ENCODE measurements at regions not wholly inside any gene's neighbourhood (a gene's known extent, or its start where the extent isn't known, plus 50 kb on each side); places are given as distances from the start of the nearest gene placed in this dataset.

GRCh38 chr2:467892-468647 is 180.2 kb upstream of the ALKAL2 start:
- Histone ChIP-seq H3K4me3 (ENCODE audit: low read length in 2 of 2) (peak overlapping the region in 1 of 2 donors; percentile 10), H3K4me1 (ENCODE audit: control insufficient read depth in 2 of 2, insufficient read depth in 2 of 2, low read length in 2 of 2) (peaks cover 0 to 3% of the 10 kb centered on the region in 2 donors), H3K27me3 (ENCODE audit: control insufficient read depth in 2 of 2, insufficient read depth in 2 of 2, low read length in 2 of 2) (peaks cover 14% of the 10 kb centered on the region in 2 donors), H3K9me3 (ENCODE audit: control insufficient read depth in 2 of 2, low read length in 2 of 2) (no peaks in the 10 kb centered on the region), H3K36me3 (ENCODE audit: control insufficient read depth in 2 of 2, insufficient read depth in 2 of 2, low read length in 2 of 2) (no peaks in the 10 kb centered on the region), H3K27ac (ENCODE audit: low read depth in 2 of 2, low read length in 2 of 2) (no peak overlapping the region), H3K9ac (ENCODE audit: low read depth in 1 of 2, low read length in 2 of 2) (no peak overlapping the region)

GRCh38 chr2:467543-467891 is 179.6 kb upstream of the ALKAL2 start:
- H3K4me3 ChIP-seq (ENCODE audit: low read length in 2 of 2) = no peak overlapping the region
- H3K27ac ChIP-seq (ENCODE audit: low read depth in 2 of 2, low read length in 2 of 2) = no peak overlapping the region
- no peak overlapping the region for H3K9ac ChIP-seq (ENCODE audit: low read depth in 1 of 2, low read length in 2 of 2)
- H3K27me3 ChIP-seq (ENCODE audit: control insufficient read depth in 2 of 2, insufficient read depth in 2 of 2, low read length in 2 of 2) = peaks cover 14% of the 10 kb centered on the region in 2 donors
- no peaks in the 10 kb centered on the region for H3K36me3 ChIP-seq (ENCODE audit: control insufficient read depth in 2 of 2, insufficient read depth in 2 of 2, low read length in 2 of 2)
- no peaks in the 10 kb centered on the region for H3K9me3 ChIP-seq (ENCODE audit: control insufficient read depth in 2 of 2, low read length in 2 of 2)
- H3K4me1 ChIP-seq (ENCODE audit: control insufficient read depth in 2 of 2, insufficient read depth in 2 of 2, low read length in 2 of 2) = peaks cover 0 to 3% of the 10 kb centered on the region in 2 donors

GRCh38 chr2:467101-467500 is 179.2 kb upstream of the ALKAL2 start:
- Histone ChIP-seq H3K36me3 (ENCODE audit: control insufficient read depth in 2 of 2, insufficient read depth in 2 of 2, low read length in 2 of 2) (no peaks in the 10 kb centered on the region), H3K9ac (ENCODE audit: low read depth in 1 of 2, low read length in 2 of 2) (no peak overlapping the region), H3K9me3 (ENCODE audit: control insufficient read depth in 2 of 2, low read length in 2 of 2) (no peaks in the 10 kb centered on the region), H3K4me1 (ENCODE audit: control insufficient read depth in 2 of 2, insufficient read depth in 2 of 2, low read length in 2 of 2) (peaks cover 0 to 3% of the 10 kb centered on the region in 2 donors), H3K27me3 (ENCODE audit: control insufficient read depth in 2 of 2, insufficient read depth in 2 of 2, low read length in 2 of 2) (peaks cover 14% of the 10 kb centered on the region in 2 donors), H3K4me3 (ENCODE audit: low read length in 2 of 2) (no peak overlapping the region), H3K27ac (ENCODE audit: low read depth in 2 of 2, low read length in 2 of 2) (no peak overlapping the region)

DNA sequence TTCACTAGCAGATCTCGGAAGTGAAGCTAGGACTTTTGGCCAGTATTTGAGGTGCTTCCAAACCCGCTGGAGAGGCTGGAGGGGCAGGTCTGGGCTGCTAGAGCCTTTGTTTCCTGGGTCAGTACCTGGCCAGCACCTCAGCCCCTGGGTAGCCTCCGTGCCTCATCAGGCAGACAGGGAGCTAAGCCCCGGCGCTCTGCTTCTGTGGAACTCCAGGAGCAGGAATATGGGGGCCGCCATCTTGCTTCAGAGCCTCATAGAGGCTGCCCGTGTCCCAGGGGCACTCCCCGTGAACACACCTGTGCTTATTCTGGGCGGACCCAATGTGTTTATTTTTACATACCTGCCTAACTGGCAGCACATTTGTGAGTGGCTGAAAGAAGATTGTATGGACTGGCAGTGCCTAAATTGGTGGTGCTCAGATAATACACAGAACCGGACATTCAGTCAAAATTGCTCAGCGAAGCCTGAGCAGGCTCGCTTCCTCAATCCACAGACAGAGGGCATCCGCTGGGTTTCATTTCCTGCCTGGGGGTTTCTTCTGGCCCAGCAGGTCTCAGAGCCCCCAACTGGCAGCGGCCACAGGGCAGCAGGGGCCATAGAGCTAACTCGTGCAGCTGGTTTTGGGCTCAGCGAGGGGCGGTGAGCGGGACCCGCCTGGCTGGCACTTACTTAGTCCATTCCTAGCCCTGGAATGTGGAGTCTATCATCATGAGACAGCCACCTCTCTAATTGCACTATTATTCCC is 176.8 kb upstream of the ALKAL2 start:
- H3K36me3 ChIP-seq (ENCODE audit: control insufficient read depth in 2 of 2, insufficient read depth in 2 of 2, low read length in 2 of 2) = no peaks in the 10 kb centered on the region
- no peak overlapping the region for H3K4me3 ChIP-seq (ENCODE audit: low read length in 2 of 2)
- H3K4me1 ChIP-seq (ENCODE audit: control insufficient read depth in 2 of 2, insufficient read depth in 2 of 2, low read length in 2 of 2) = peaks cover 0 to 3% of the 10 kb centered on the region in 2 donors
- peaks cover 7 to 14% of the 10 kb centered on the region in 2 donors for H3K27me3 ChIP-seq (ENCODE audit: control insufficient read depth in 2 of 2, insufficient read depth in 2 of 2, low read length in 2 of 2)
- no peak overlapping the region for H3K9ac ChIP-seq (ENCODE audit: low read depth in 1 of 2, low read length in 2 of 2)
- no peaks in the 10 kb centered on the region for H3K9me3 ChIP-seq (ENCODE audit: control insufficient read depth in 2 of 2, low read length in 2 of 2)
- no peak overlapping the region for H3K27ac ChIP-seq (ENCODE audit: low read depth in 2 of 2, low read length in 2 of 2)

DNA sequence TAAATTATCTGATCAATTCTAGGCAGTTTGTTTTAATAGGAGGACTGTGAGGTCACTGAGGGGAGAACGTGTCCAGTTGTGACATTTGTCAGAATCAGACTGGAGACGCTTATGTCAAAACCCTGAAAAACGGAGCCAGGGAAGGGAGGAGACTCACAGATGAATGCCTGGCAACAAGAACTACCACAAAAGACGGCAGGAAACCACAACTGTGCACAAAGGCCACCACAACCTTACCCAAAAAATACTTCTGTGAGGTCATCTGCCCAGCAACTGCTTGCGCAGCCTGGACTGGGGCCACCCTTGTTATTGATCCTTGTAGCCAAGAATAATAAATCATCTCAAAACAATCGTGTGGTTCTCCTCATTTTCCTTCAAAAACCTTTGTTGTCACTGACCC is 173.0 kb upstream of the ALKAL2 start:
- Histone ChIP-seq H3K4me3 (ENCODE audit: low read length in 2 of 2) (no peak overlapping the region), H3K4me1 (ENCODE audit: control insufficient read depth in 2 of 2, insufficient read depth in 2 of 2, low read length in 2 of 2) (no peaks in the 10 kb centered on the region), H3K36me3 (ENCODE audit: control insufficient read depth in 2 of 2, insufficient read depth in 2 of 2, low read length in 2 of 2) (no peaks in the 10 kb centered on the region), H3K9ac (ENCODE audit: low read depth in 1 of 2, low read length in 2 of 2) (no peak overlapping the region), H3K27me3 (ENCODE audit: control insufficient read depth in 2 of 2, insufficient read depth in 2 of 2, low read length in 2 of 2) (no peaks in the 10 kb centered on the region), H3K9me3 (ENCODE audit: control insufficient read depth in 2 of 2, low read length in 2 of 2) (no peaks in the 10 kb centered on the region), H3K27ac (ENCODE audit: low read depth in 2 of 2, low read length in 2 of 2) (no peak overlapping the region)

- Histone ChIP-seq H3K4me1 (ENCODE audit: control insufficient read depth in 2 of 2, insufficient read depth in 2 of 2, low read length in 2 of 2) (no peaks in the 10 kb centered on the region), H3K9me3 (ENCODE audit: control insufficient read depth in 2 of 2, low read length in 2 of 2) (no peaks in the 10 kb centered on the region), H3K27me3 (ENCODE audit: control insufficient read depth in 2 of 2, insufficient read depth in 2 of 2, low read length in 2 of 2) (no peaks in the 10 kb centered on the region), H3K4me3 (ENCODE audit: low read length in 2 of 2) (no peak overlapping the region), H3K36me3 (ENCODE audit: control insufficient read depth in 2 of 2, insufficient read depth in 2 of 2, low read length in 2 of 2) (no peaks in the 10 kb centered on the region), H3K9ac (ENCODE audit: low read depth in 1 of 2, low read length in 2 of 2) (no peak overlapping the region), H3K27ac (ENCODE audit: low read depth in 2 of 2, low read length in 2 of 2) (no peak overlapping the region)
Measured at GRCh38 chr2:459931-460330, 172.0 kb upstream of the ALKAL2 start.

DNA sequence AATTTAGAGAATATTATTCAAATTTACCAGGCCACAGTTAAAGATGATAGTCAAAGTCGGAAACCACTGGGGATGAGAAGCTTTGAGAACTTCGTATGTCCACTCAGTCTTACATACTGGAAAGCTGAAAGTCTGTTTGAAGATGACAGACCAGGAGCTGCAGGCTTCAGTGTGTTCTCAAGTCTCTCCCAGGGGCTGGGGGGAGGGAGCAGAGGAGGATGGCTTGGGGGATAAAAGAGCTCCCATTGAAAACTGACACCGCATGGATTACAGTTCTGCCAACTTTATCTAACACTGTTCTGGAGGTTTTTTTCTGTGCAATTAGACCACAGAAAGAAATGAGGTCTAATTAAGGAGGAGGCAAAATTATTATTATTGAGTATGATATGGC is 170.5 kb upstream of the ALKAL2 start:
- no peaks in the 10 kb centered on the region for H3K9me3 ChIP-seq (ENCODE audit: control insufficient read depth in 2 of 2, low read length in 2 of 2)
- H3K27me3 ChIP-seq (ENCODE audit: control insufficient read depth in 2 of 2, insufficient read depth in 2 of 2, low read length in 2 of 2) = no peaks in the 10 kb centered on the region
- no peaks in the 10 kb centered on the region for H3K4me1 ChIP-seq (ENCODE audit: control insufficient read depth in 2 of 2, insufficient read depth in 2 of 2, low read length in 2 of 2)
- H3K4me3 ChIP-seq (ENCODE audit: low read length in 2 of 2) = no peak overlapping the region
- no peak overlapping the region for H3K9ac ChIP-seq (ENCODE audit: low read depth in 1 of 2, low read length in 2 of 2)
- no peak overlapping the region for H3K27ac ChIP-seq (ENCODE audit: low read depth in 2 of 2, low read length in 2 of 2)
- H3K36me3 ChIP-seq (ENCODE audit: control insufficient read depth in 2 of 2, insufficient read depth in 2 of 2, low read length in 2 of 2) = no peaks in the 10 kb centered on the region

DNA sequence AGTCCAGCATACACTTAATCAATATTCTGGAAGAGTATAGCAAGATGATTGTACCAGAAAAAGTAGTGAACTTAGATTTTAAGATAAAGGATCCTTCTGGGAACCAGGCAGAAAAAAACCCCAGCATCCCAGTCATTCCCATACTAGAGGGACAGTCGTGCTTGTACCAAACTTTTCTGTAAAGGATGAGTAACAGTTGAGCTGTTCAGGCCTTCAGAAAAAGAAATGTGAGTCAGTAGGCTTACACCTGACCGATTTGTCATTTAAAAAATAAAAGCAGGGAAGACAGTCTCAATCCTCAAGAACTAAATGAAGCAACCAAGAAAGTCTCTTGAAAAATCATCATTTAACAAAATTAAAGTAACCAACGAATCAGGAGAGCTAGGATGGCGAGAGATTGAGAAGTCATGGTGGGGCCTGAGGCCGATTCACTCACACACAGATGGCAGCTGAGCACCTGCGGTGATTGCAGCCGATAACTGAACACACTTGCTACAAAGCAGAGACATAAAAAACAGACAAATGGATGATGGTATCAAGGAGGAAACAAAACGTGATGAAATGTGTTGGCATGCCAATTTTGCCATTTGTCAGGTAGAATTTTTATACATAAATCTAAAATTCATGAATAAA is 170.0 kb upstream of the ALKAL2 start:
- Histone ChIP-seq H3K9me3 (ENCODE audit: control insufficient read depth in 2 of 2, low read length in 2 of 2) (no peaks in the 10 kb centered on the region), H3K4me3 (ENCODE audit: low read length in 2 of 2) (no peak overlapping the region), H3K9ac (ENCODE audit: low read depth in 1 of 2, low read length in 2 of 2) (no peak overlapping the region), H3K27me3 (ENCODE audit: control insufficient read depth in 2 of 2, insufficient read depth in 2 of 2, low read length in 2 of 2) (no peaks in the 10 kb centered on the region), H3K27ac (ENCODE audit: low read depth in 2 of 2, low read length in 2 of 2) (no peak overlapping the region), H3K36me3 (ENCODE audit: control insufficient read depth in 2 of 2, insufficient read depth in 2 of 2, low read length in 2 of 2) (no peaks in the 10 kb centered on the region), H3K4me1 (ENCODE audit: control insufficient read depth in 2 of 2, insufficient read depth in 2 of 2, low read length in 2 of 2) (no peaks in the 10 kb centered on the region)

- H3K4me1 ChIP-seq (ENCODE audit: control insufficient read depth in 2 of 2, insufficient read depth in 2 of 2, low read length in 2 of 2) = no peaks in the 10 kb centered on the region
- H3K27me3 ChIP-seq (ENCODE audit: control insufficient read depth in 2 of 2, insufficient read depth in 2 of 2, low read length in 2 of 2) = no peaks in the 10 kb centered on the region
- no peaks in the 10 kb centered on the region for H3K9me3 ChIP-seq (ENCODE audit: control insufficient read depth in 2 of 2, low read length in 2 of 2)
- H3K9ac ChIP-seq (ENCODE audit: low read depth in 1 of 2, low read length in 2 of 2) = no peak overlapping the region
- H3K27ac ChIP-seq (ENCODE audit: low read depth in 2 of 2, low read length in 2 of 2) = no peak overlapping the region
- no peak overlapping the region for H3K4me3 ChIP-seq (ENCODE audit: low read length in 2 of 2)
- H3K36me3 ChIP-seq (ENCODE audit: control insufficient read depth in 2 of 2, insufficient read depth in 2 of 2, low read length in 2 of 2) = no peaks in the 10 kb centered on the region
Measured at GRCh38 chr2:457262-457661, 169.4 kb upstream of the ALKAL2 start.

DNA sequence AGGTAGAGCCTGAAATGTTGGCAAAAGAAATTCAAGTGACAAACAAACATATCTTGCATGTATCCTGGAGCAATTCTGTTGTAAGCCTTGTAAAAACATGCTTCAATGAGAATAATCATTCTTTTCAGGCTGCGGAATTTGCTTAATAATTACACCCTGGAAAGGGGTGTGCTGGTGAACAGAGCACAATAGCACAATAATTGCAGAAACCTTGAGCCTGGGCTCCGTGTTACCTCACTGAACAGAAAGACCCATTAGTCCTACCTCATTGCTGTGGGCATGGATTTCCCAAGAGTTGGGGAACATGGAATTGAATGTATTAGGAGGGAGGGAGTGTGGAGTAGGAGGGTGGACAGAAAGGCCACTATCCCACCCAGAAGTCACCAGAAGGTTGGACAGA is 168.0 kb upstream of the ALKAL2 start:
- Histone ChIP-seq H3K4me3 (ENCODE audit: low read length in 2 of 2) (no peak overlapping the region), H3K36me3 (ENCODE audit: control insufficient read depth in 2 of 2, insufficient read depth in 2 of 2, low read length in 2 of 2) (no peaks in the 10 kb centered on the region), H3K27ac (ENCODE audit: low read depth in 2 of 2, low read length in 2 of 2) (no peak overlapping the region), H3K9ac (ENCODE audit: low read depth in 1 of 2, low read length in 2 of 2) (no peak overlapping the region), H3K27me3 (ENCODE audit: control insufficient read depth in 2 of 2, insufficient read depth in 2 of 2, low read length in 2 of 2) (no peaks in the 10 kb centered on the region), H3K9me3 (ENCODE audit: control insufficient read depth in 2 of 2, low read length in 2 of 2) (no peaks in the 10 kb centered on the region), H3K4me1 (ENCODE audit: control insufficient read depth in 2 of 2, insufficient read depth in 2 of 2, low read length in 2 of 2) (no peaks in the 10 kb centered on the region)

All from mucosa of rectum (tissue), 2 donors.